Transverse colon (tissue), 4 donors: ENCODE measurements at regions not wholly inside any gene's neighbourhood (a gene's known extent, or its start where the extent isn't known, plus 50 kb on each side); places are given as distances from the start of the nearest gene placed in this dataset.

ENCODE experiments used
- DNase-seq: peaks from one replicate; pipeline ENCODE4 v3.0.0-alpha.2; 2019
- H3K27ac ChIP-seq, 4 donors: fragments of 200-600 bp; sonication (generic); 2 replicates each; pipeline ENCODE4 v1.5.1; 2016 to 2018; ENCODE audit warnings: inconsistent platforms in 4 of 4
- H3K27me3 ChIP-seq: fragments of 200-600 bp; sonication (generic); 2 replicates; pipeline ENCODE4 v1.5.1; 2017; ENCODE audit warnings: inconsistent platforms
- H3K36me3 ChIP-seq, 4 donors: fragments of 200-600 bp; sonication (generic); 2 replicates each; pipeline ENCODE4 v1.5.1; 2017 to 2019; ENCODE audit warnings: inconsistent platforms in 4 of 4
- H3K4me1 ChIP-seq, 4 donors: fragments of 200-600 bp; sonication (generic); 2 replicates each; pipeline ENCODE4 v1.5.1; 2017 to 2020; ENCODE audit warnings: inconsistent platforms in 4 of 4
- H3K4me3 ChIP-seq, 4 donors: fragments of 200-600 bp; sonication (generic); 1 replicate in 1 of 4; 2 replicates in 3 of 4; pipeline versions ENCODE4 v1.5.1 to v1.6.1; 2017 to 2019; ENCODE audit warnings: inconsistent platforms in 4 of 4
- H3K9me3 ChIP-seq, 2 donors: fragments of 200-600 bp; sonication (generic); 2 replicates each; pipeline ENCODE4 v1.5.1; 2017 to 2019; ENCODE audit warnings: inconsistent platforms in 2 of 2
- CTCF ChIP-seq, 5 experiments: fragments of 200-600 bp in 3 of 5; fragments of 450-650 bp in 2 of 5; sonication (generic) in 3 of 5; IDR thresholded peaks; 1 replicate in 2 of 5; 2 replicates in 3 of 5; pipeline ENCODE4 v1.5.1; 2016 to 2017; ENCODE audit warnings: antibody characterized with exemption in 5 of 5, inconsistent platforms in 3 of 5, mild to moderate bottlenecking in 2 of 5, moderate library complexity in 1 of 5
- EP300 ChIP-seq: sonication (generic); formaldehyde crosslinking; IDR thresholded peaks from one replicate; pipeline ENCODE4 v1.6.1; 2017; ENCODE audit warnings: antibody characterized with exemption, low read depth
- POLR2A ChIP-seq: fragments of 450-650 bp; IDR thresholded peaks from one replicate; pipeline ENCODE4 v1.6.1; 2016; ENCODE audit warnings: antibody characterized with exemption, mild to moderate bottlenecking, moderate library complexity
- POLR2AphosphoS5 ChIP-seq, 3 donors: sonication (generic); formaldehyde crosslinking; IDR thresholded peaks; one replicate each; pipeline ENCODE4 v1.6.1; 2016; ENCODE audit warnings: antibody characterized with exemption in 3 of 3
- WGBS, 2 donors: methylation state at CpG; one replicate each; pipeline ENCODE4 v1.1.5; 2018; ENCODE audit warnings: low coverage in 1 of 2; 5-methylcytosine and 5-hydroxymethylcytosine counted together
- in situ Hi-C, 4 donors: fragments of 200-750 bp; cut with MboI; loops; one replicate each; pipeline versions ENCODE4 v1.15.0 to v1.15.1; 2017; ENCODE audit warnings: low sequenced_read_pairs in 3 of 4, low pct_ligation_motif_present in 1 of 4, low pct_unique_long_range_greater_than_20kb in 1 of 4
- intact Hi-C: fragments of 100-400 bp; cut with DNase I; formaldehyde crosslinking; loops from one replicate; pipeline ENCODE4 v1.15.1; 2023; ENCODE audit warnings: low total_unique reads

DNA sequence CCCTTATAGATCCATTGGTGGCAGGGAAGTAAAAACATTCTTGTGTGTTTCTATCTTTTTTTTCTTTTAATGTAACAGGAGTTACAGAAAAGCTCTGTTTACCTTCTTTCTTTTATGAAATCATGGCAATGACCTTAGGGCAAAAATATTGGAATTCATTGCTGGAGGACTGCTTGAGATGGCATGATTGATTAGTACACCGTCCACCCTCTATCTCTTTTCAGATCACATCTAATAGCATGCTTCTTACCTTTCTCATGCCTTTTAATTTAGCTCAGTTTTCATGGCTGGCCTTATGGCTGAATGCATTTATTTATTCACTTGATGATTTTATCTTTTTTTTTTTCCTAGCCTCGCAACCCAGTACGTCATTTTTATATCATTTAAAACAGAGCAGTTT is 177.6 kb upstream of the CDH20 start:
- in situ Hi-C loops (no loop called here), intact Hi-C loops (no loop called here)
- TF ChIP-seq EP300: no peak
- TF ChIP-seq CTCF (IDR thresholded peaks at IDR 0.05): no peak
- TF ChIP-seq POLR2A: no peak
- no peak for TF ChIP-seq POLR2AphosphoS5 (IDR thresholded peaks at IDR 0.05)
- no peaks in the 10 kb centered on the region for H3K27me3 ChIP-seq
- H3K36me3 ChIP-seq: no peaks in the 10 kb centered on the region
- 80 to 82% methylated on average over 3 of the region's 3 CpGs for WGBS, 2 donors
- DNase-seq: no peak
- H3K4me1 ChIP-seq: no peaks in the 10 kb centered on the region
- no peak overlapping the region for H3K4me3 ChIP-seq
- no peaks in the 10 kb centered on the region for H3K9me3 ChIP-seq
- no peak overlapping the region for H3K27ac ChIP-seq

- H3K9me3 ChIP-seq: no peaks in the 10 kb centered on the region
- no peaks in the 10 kb centered on the region for H3K27me3 ChIP-seq
- TF ChIP-seq POLR2A (no peak), EP300 (no peak), POLR2AphosphoS5 (IDR thresholded peaks at IDR 0.05) (no peak), CTCF (IDR thresholded peaks at IDR 0.05) (no peak)
- intact Hi-C loops (no loop called here), in situ Hi-C loops (no loop called here)
- WGBS, 2 donors: 78 to 79% methylated on average over 3 to 6 of the region's 6 CpGs
- DNase-seq: no peak
- H3K36me3 ChIP-seq: no peaks in the 10 kb centered on the region
- no peaks in the 10 kb centered on the region for H3K4me1 ChIP-seq
- no peak overlapping the region for H3K4me3 ChIP-seq
- H3K27ac ChIP-seq: no peak overlapping the region
Observed at GRCh38 chr18:61157451-61157850, 175.8 kb upstream of the CDH20 start.

- Histone ChIP-seq H3K27ac (no peak overlapping the region), H3K4me1 (no peaks in the 10 kb centered on the region), H3K36me3 (no peaks in the 10 kb centered on the region), H3K4me3 (no peak overlapping the region), H3K27me3 (no peaks in the 10 kb centered on the region), H3K9me3 (no peaks in the 10 kb centered on the region)
- in situ Hi-C loops (no loop called here), intact Hi-C loops (no loop called here)
- 69 to 79% methylated on average over 2 to 4 of the region's 4 CpGs for WGBS, 2 donors
- TF ChIP-seq CTCF (IDR thresholded peaks at IDR 0.05) (no peak), EP300 (no peak), POLR2AphosphoS5 (IDR thresholded peaks at IDR 0.05) (no peak), POLR2A (no peak)
- DNase-seq: no peak
Observed at GRCh38 chr18:61159246-61159645, 174.0 kb upstream of the CDH20 start.

GRCh38 chr18:61164321-61164720 is 168.9 kb upstream of the CDH20 start:
- TF ChIP-seq POLR2AphosphoS5 (IDR thresholded peaks at IDR 0.05): no peak
- no peak for TF ChIP-seq POLR2A
- TF ChIP-seq CTCF (IDR thresholded peaks at IDR 0.05): no peak
- TF ChIP-seq EP300: no peak
- H3K9me3 ChIP-seq: no peaks in the 10 kb centered on the region
- H3K36me3 ChIP-seq: no peaks in the 10 kb centered on the region
- in situ Hi-C loops: no loop called here
- H3K27ac ChIP-seq: no peak overlapping the region
- intact Hi-C loops: no loop called here
- H3K4me1 ChIP-seq: no peaks in the 10 kb centered on the region
- H3K4me3 ChIP-seq: no peak overlapping the region
- DNase-seq: no peak
- WGBS, 2 donors: 73 to 83% methylated on average over 1 of the region's 1 CpG
- H3K27me3 ChIP-seq: no peaks in the 10 kb centered on the region
